ENCODE measurements at regions not wholly inside any gene's neighbourhood (a gene's known extent, or its start where the extent isn't known, plus 50 kb on each side); places are given as distances from the start of the nearest gene placed in this dataset.

DNA sequence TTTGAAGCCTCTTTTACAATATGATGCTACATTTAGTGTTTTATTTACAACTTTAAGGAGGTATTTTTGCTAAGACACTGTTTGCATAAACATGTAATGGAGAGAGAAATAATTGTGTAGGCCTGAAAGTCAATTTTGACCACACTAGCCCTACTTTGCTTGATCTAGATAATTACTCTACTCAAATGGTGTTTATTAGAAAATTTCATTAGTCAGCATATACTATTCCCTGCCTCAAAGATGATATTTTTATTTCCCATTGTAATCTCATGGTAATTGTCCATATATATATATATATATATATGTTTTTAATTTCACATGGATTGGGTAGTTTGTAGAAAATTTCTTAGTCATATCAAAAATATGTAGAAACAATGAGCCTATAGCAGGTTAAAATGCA lies 632.2 kb downstream of the SATB2 start:
- H3K4me3 ChIP-seq (ENCODE audit: low read length in 2 of 2), result no peak overlapping the region
- H3K27ac ChIP-seq (ENCODE audit: low read depth in 1 of 2, low read length in 1 of 2), result no peak overlapping the region
- H3K4me1 ChIP-seq (ENCODE audit: control insufficient read depth in 2 of 2, insufficient read depth in 2 of 2, low read length in 2 of 2), result no peaks in the 10 kb centered on the region

DNA sequence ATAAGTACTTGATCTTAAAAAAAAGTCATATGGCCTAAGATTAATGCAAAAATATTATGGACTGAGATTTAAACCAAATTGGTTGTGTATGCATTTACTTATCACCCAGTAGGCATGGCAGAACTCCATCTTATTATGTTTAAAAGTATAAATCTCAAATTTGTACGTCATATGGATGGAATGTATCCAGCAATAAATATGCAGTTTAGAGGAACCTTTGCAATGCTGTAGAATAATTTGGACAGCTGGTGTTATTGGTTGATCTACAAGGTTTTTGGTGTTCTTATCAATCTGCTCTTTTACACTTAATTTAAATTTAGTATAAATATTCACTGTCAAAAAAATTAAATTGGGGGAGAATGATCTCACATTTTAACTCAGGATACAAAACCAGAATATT lies 640.2 kb downstream of the SATB2 start:
- Histone ChIP-seq H3K4me3 (ENCODE audit: low read length in 2 of 2) (no peak overlapping the region), H3K36me3 (ENCODE audit: control insufficient read depth in 2 of 2, insufficient read depth in 2 of 2, low read length in 1 of 2) (no peaks in the 10 kb centered on the region), H3K27ac (ENCODE audit: low read depth in 1 of 2, low read length in 1 of 2) (no peak overlapping the region), H3K4me1 (ENCODE audit: control insufficient read depth in 2 of 2, insufficient read depth in 2 of 2, low read length in 2 of 2) (no peaks in the 10 kb centered on the region), H3K27me3 (ENCODE audit: control insufficient read depth in 2 of 2, insufficient read depth in 1 of 2, low read length in 1 of 2) (no peaks in the 10 kb centered on the region), H3K9me3 (ENCODE audit: control insufficient read depth in 2 of 2, insufficient read depth in 1 of 2, low read length in 1 of 2) (no peaks in the 10 kb centered on the region)
- DNase-seq (ENCODE audit: low read depth in 6 of 9, low spot score in 9 of 9), result no peak
- WGBS, result 80% methylated on average over 1 of the region's 1 CpG

More for the DNA sequence above, 632.2 kb downstream of the SATB2 start:
- Histone ChIP-seq H3K36me3 (ENCODE audit: control insufficient read depth in 2 of 2, insufficient read depth in 2 of 2, low read length in 1 of 2) (no peaks in the 10 kb centered on the region), H3K9me3 (ENCODE audit: control insufficient read depth in 2 of 2, insufficient read depth in 1 of 2, low read length in 1 of 2) (peaks cover 0 to 3% of the 10 kb centered on the region in 2 donors), H3K27me3 (ENCODE audit: control insufficient read depth in 2 of 2, insufficient read depth in 1 of 2, low read length in 1 of 2) (no peaks in the 10 kb centered on the region)
- DNase-seq (ENCODE audit: low read depth in 6 of 9, low spot score in 9 of 9), result no peak

DNA sequence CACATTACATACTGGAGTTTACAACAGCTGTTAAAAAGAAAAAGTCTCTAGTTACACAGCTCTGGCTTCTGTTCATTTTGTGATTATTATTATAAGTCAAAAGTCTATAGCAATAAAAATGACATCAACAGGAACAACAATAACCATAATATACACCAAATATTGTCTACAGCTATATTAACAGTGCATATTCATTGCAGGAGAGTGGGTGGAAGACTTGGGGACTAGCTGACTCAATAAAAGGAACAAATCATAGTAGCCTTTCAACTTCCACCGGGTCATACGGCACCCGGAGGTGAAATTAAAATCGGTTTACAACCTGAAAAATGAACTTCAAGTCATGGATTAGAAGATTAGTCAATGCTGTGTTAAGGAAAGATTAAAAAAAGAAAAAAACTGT lies 642.1 kb downstream of the SATB2 start:
- DNase-seq (ENCODE audit: low read depth in 6 of 9, low spot score in 9 of 9), result no peak
- Histone ChIP-seq H3K4me3 (ENCODE audit: low read length in 2 of 2) (no peak overlapping the region), H3K9me3 (ENCODE audit: control insufficient read depth in 2 of 2, insufficient read depth in 1 of 2, low read length in 1 of 2) (no peaks in the 10 kb centered on the region), H3K4me1 (ENCODE audit: control insufficient read depth in 2 of 2, insufficient read depth in 2 of 2, low read length in 2 of 2) (no peaks in the 10 kb centered on the region), H3K36me3 (ENCODE audit: control insufficient read depth in 2 of 2, insufficient read depth in 2 of 2, low read length in 1 of 2) (no peaks in the 10 kb centered on the region), H3K27ac (ENCODE audit: low read depth in 1 of 2, low read length in 1 of 2) (no peak overlapping the region), H3K27me3 (ENCODE audit: control insufficient read depth in 2 of 2, insufficient read depth in 1 of 2, low read length in 1 of 2) (no peaks in the 10 kb centered on the region)
- WGBS, result 92% methylated on average over 4 of the region's 4 CpGs

DNA sequence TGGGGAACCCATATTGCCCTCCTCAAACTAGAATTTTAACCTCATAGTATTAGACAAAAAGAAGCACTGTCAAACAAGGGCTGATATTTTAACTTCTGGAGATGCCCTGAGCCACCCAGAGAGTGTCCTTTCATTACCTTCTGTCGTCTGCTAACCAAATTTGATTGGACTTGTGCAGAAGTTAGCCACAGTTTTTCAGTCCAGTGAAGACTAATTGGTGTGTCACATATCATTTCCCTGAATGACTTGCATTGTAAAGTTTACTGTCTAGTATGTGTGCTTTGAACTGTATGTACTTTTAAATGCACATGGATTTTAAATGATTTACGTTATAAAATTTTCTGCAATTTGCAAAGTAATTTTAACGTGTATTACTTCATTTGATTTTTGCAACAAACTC lies 646.5 kb downstream of the SATB2 start:
- Histone ChIP-seq H3K4me1 (ENCODE audit: control insufficient read depth in 2 of 2, insufficient read depth in 2 of 2, low read length in 2 of 2) (no peaks in the 10 kb centered on the region), H3K9me3 (ENCODE audit: control insufficient read depth in 2 of 2, insufficient read depth in 1 of 2, low read length in 1 of 2) (no peaks in the 10 kb centered on the region), H3K27ac (ENCODE audit: low read depth in 1 of 2, low read length in 1 of 2) (no peak overlapping the region), H3K36me3 (ENCODE audit: control insufficient read depth in 2 of 2, insufficient read depth in 2 of 2, low read length in 1 of 2) (no peaks in the 10 kb centered on the region), H3K27me3 (ENCODE audit: control insufficient read depth in 2 of 2, insufficient read depth in 1 of 2, low read length in 1 of 2) (no peaks in the 10 kb centered on the region), H3K4me3 (ENCODE audit: low read length in 2 of 2) (no peak overlapping the region)
- no peak for DNase-seq (ENCODE audit: low read depth in 6 of 9, low spot score in 9 of 9)
- 86% methylated on average over 3 of the region's 3 CpGs for WGBS

DNA sequence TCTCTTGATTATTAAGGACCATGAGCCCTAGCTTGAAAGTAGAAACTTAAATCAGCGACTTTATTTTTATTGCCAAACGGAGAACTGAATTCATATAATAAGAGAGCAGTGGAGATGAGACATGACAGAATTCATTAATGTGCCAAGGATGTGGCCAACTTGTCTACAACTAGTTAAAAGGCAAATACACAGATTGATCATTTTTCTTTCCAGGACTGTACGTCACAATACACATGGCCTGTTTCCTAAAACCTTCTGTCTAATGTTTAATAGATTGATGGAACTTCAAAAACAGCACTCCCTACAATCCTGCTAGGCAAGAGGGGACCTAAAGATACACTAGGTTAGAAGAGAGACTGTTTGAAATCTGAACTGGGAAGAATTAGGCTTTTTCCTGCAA lies 647.8 kb downstream of the SATB2 start:
- Histone ChIP-seq H3K27ac (ENCODE audit: low read depth in 1 of 2, low read length in 1 of 2) (no peak overlapping the region), H3K27me3 (ENCODE audit: control insufficient read depth in 2 of 2, insufficient read depth in 1 of 2, low read length in 1 of 2) (no peaks in the 10 kb centered on the region), H3K4me1 (ENCODE audit: control insufficient read depth in 2 of 2, insufficient read depth in 2 of 2, low read length in 2 of 2) (no peaks in the 10 kb centered on the region), H3K36me3 (ENCODE audit: control insufficient read depth in 2 of 2, insufficient read depth in 2 of 2, low read length in 1 of 2) (no peaks in the 10 kb centered on the region), H3K9me3 (ENCODE audit: control insufficient read depth in 2 of 2, insufficient read depth in 1 of 2, low read length in 1 of 2) (no peaks in the 10 kb centered on the region), H3K4me3 (ENCODE audit: low read length in 2 of 2) (no peak overlapping the region)
- 93% methylated on average over 3 of the region's 3 CpGs for WGBS
- DNase-seq (ENCODE audit: low read depth in 6 of 9, low spot score in 9 of 9), result no peak

DNA sequence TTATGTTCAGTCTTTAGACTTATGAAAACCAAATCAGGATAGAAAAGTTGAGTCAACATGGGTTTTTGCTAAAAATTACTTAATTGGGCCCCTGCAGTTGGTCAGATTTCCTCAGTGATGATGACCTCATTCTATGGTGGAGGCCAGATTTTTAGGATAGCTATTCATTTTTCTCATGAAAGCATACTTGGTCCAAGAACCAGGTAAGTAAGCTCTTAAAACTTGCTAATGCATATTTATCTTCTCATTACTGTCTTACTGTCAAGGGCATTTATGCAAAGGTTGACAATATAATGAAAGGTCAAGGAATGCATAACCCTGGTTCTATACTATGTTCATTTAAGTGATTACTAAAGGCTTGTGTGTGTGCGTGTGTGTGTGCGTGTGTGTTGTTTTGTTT lies 650.6 kb downstream of the SATB2 start:
- DNase-seq (ENCODE audit: low read depth in 6 of 9, low spot score in 9 of 9), result no peak
- H3K4me3 ChIP-seq (ENCODE audit: low read length in 2 of 2), result no peak overlapping the region
- WGBS, result 96% methylated on average over 2 of the region's 2 CpGs
- no peaks in the 10 kb centered on the region for H3K9me3 ChIP-seq (ENCODE audit: control insufficient read depth in 2 of 2, insufficient read depth in 1 of 2, low read length in 1 of 2)
- H3K27ac ChIP-seq (ENCODE audit: low read depth in 1 of 2, low read length in 1 of 2), result no peak overlapping the region
- no peaks in the 10 kb centered on the region for H3K36me3 ChIP-seq (ENCODE audit: control insufficient read depth in 2 of 2, insufficient read depth in 2 of 2, low read length in 1 of 2)
- H3K4me1 ChIP-seq (ENCODE audit: control insufficient read depth in 2 of 2, insufficient read depth in 2 of 2, low read length in 2 of 2), result no peaks in the 10 kb centered on the region
- H3K27me3 ChIP-seq (ENCODE audit: control insufficient read depth in 2 of 2, insufficient read depth in 1 of 2, low read length in 1 of 2), result no peaks in the 10 kb centered on the region

DNA sequence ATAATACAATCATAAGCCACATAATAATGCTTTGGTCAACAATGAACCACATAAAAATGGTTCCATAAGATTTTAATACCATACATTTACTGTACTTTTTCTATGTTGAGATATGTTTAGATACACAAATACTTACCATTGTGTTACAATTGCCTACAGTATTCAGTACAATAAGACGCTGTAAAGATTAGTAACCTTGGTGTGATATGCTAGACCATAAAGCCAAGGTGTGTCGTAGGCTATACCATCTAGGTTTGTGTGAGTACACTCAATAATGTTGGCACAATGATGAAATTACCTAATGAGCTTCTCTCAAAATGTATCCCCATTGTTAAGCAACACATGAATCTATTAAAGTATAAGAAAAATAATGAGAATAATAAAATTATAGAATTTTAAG lies 662.3 kb downstream of the SATB2 start:
- Histone ChIP-seq H3K27me3 (ENCODE audit: control insufficient read depth in 2 of 2, insufficient read depth in 1 of 2, low read length in 1 of 2) (no peaks in the 10 kb centered on the region), H3K36me3 (ENCODE audit: control insufficient read depth in 2 of 2, insufficient read depth in 2 of 2, low read length in 1 of 2) (no peaks in the 10 kb centered on the region), H3K27ac (ENCODE audit: low read depth in 1 of 2, low read length in 1 of 2) (no peak overlapping the region), H3K4me1 (ENCODE audit: control insufficient read depth in 2 of 2, insufficient read depth in 2 of 2, low read length in 2 of 2) (no peaks in the 10 kb centered on the region), H3K9me3 (ENCODE audit: control insufficient read depth in 2 of 2, insufficient read depth in 1 of 2, low read length in 1 of 2) (no peaks in the 10 kb centered on the region), H3K4me3 (ENCODE audit: low read length in 2 of 2) (no peak overlapping the region)
- WGBS, result 97% methylated on average over 2 of the region's 2 CpGs
- no peak for DNase-seq (ENCODE audit: low read depth in 6 of 9, low spot score in 9 of 9)

DNA sequence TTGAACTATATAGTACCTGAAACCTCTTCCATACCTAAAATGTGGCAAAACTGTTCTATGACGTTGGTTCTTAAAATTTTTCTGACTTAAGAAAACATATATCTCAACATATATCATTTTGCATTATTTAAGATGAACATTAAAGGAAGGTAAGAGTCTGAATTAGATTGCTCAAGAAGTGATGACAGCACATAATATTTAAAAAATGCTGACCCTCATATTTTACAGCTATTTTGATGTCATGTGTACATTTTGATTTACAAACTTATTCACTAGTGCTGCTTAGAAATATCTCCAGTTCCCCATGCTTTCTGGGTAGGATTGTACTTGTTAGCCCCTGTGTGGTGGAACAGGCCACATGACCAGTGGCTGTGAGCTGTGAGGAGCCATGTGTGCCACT lies 666.1 kb downstream of the SATB2 start:
- H3K27me3 ChIP-seq (ENCODE audit: control insufficient read depth in 2 of 2, insufficient read depth in 1 of 2, low read length in 1 of 2), result no peaks in the 10 kb centered on the region
- H3K9me3 ChIP-seq (ENCODE audit: control insufficient read depth in 2 of 2, insufficient read depth in 1 of 2, low read length in 1 of 2), result no peaks in the 10 kb centered on the region
- DNase-seq (ENCODE audit: low read depth in 6 of 9, low spot score in 9 of 9), result no peak
- no peak overlapping the region for H3K27ac ChIP-seq (ENCODE audit: low read depth in 1 of 2, low read length in 1 of 2)
- 0% methylated on average over 1 of the region's 1 CpG for WGBS
- no peaks in the 10 kb centered on the region for H3K4me1 ChIP-seq (ENCODE audit: control insufficient read depth in 2 of 2, insufficient read depth in 2 of 2, low read length in 2 of 2)
- H3K36me3 ChIP-seq (ENCODE audit: control insufficient read depth in 2 of 2, insufficient read depth in 2 of 2, low read length in 1 of 2), result no peaks in the 10 kb centered on the region
- no peak overlapping the region for H3K4me3 ChIP-seq (ENCODE audit: low read length in 2 of 2)

DNA sequence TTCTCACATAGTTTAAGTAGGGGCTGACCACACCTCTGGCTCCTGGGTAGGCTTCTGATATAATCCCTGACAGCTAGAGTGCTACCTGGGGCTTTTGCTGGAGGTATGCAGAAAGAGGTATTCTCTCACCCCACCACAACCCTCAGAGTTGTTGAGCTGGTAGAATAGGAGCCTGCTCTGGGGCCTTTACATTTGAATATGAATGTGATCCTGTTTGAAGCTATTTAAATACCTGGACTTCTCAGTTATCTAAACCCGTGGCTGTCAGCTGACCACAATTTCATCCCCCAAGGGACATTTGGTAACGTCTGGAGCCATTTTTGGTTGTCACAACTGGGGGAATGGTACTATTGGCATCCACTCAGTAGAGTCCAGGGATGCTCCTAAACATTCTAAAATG lies 669.1 kb downstream of the SATB2 start:
- Histone ChIP-seq H3K4me1 (ENCODE audit: control insufficient read depth in 2 of 2, insufficient read depth in 2 of 2, low read length in 2 of 2) (no peaks in the 10 kb centered on the region), H3K4me3 (ENCODE audit: low read length in 2 of 2) (no peak overlapping the region), H3K27me3 (ENCODE audit: control insufficient read depth in 2 of 2, insufficient read depth in 1 of 2, low read length in 1 of 2) (no peaks in the 10 kb centered on the region), H3K36me3 (ENCODE audit: control insufficient read depth in 2 of 2, insufficient read depth in 2 of 2, low read length in 1 of 2) (no peaks in the 10 kb centered on the region), H3K9me3 (ENCODE audit: control insufficient read depth in 2 of 2, insufficient read depth in 1 of 2, low read length in 1 of 2) (no peaks in the 10 kb centered on the region), H3K27ac (ENCODE audit: low read depth in 1 of 2, low read length in 1 of 2) (no peak overlapping the region)
- WGBS, result 31% methylated on average over 2 of the region's 2 CpGs
- no peak for DNase-seq (ENCODE audit: low read depth in 6 of 9, low spot score in 9 of 9)

DNA sequence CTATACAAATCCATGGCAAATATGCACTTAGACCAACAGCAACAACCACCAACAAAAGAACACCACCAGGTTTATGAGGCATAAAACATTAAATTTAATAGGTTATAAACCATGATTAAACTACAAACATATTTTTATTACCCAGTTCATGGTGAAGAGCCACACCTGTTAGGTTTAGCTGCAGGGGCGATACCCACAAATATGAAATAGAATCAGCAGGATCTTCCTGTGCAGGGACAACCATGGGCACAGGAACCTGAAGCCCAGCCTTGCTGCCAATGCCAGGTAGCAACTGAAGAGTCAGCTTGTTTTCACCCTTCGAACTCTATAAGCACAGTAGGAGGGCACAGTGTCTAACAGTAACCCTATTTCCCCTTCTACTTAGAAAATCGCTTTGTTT lies 675.0 kb downstream of the SATB2 start:
- H3K27me3 ChIP-seq (ENCODE audit: control insufficient read depth in 2 of 2, insufficient read depth in 1 of 2, low read length in 1 of 2), result no peaks in the 10 kb centered on the region
- WGBS, result 92% methylated on average over 3 of the region's 3 CpGs
- no peak for DNase-seq (ENCODE audit: low read depth in 6 of 9, low spot score in 9 of 9)

More for the DNA sequence above, 675.0 kb downstream of the SATB2 start:
- no peaks in the 10 kb centered on the region for H3K9me3 ChIP-seq (ENCODE audit: control insufficient read depth in 2 of 2, insufficient read depth in 1 of 2, low read length in 1 of 2)
- H3K4me1 ChIP-seq (ENCODE audit: control insufficient read depth in 2 of 2, insufficient read depth in 2 of 2, low read length in 2 of 2), result no peaks in the 10 kb centered on the region
- no peaks in the 10 kb centered on the region for H3K36me3 ChIP-seq (ENCODE audit: control insufficient read depth in 2 of 2, insufficient read depth in 2 of 2, low read length in 1 of 2)
- no peak overlapping the region for H3K27ac ChIP-seq (ENCODE audit: low read depth in 1 of 2, low read length in 1 of 2)
- H3K4me3 ChIP-seq (ENCODE audit: low read length in 2 of 2), result no peak overlapping the region

Data from thymus (tissue), 11 donors.